Loucy (cell line): ENCODE measurements at regions not wholly inside any gene's neighbourhood (a gene's known extent, or its start where the extent isn't known, plus 50 kb on each side); places are given as distances from the start of the nearest gene placed in this dataset.

ENCODE experiments used
- H2AFZ ChIP-seq: fragments of 200-600 bp; sonication (generic); 2 replicates; pipeline ENCODE4 v1.6.0; 2016; ENCODE audit warnings: antibody characterized with exemption, mild to moderate bottlenecking, low read length, moderate library complexity
- H3F3A ChIP-seq: fragments of 200-600 bp; 2 replicates; pipeline ENCODE4 v1.6.0; 2016; ENCODE audit warnings: antibody characterized with exemption, low read depth, mild to moderate bottlenecking
- H3K27me3 ChIP-seq: fragments of 200-600 bp; sonication (generic); 2 replicates; pipeline ENCODE4 v1.6.1; 2014; ENCODE audit warnings: low read length, mild to moderate bottlenecking; ENCODE audit not compliant: insufficient read depth, poor library complexity, severe bottlenecking
- H3K36me3 ChIP-seq: fragments of 200-600 bp; sonication (generic); 2 replicates; pipeline ENCODE4 v1.6.1; 2016; ENCODE audit warnings: low read length; ENCODE audit not compliant: insufficient read depth
- H3K4me1 ChIP-seq: fragments of 200-600 bp; sonication (generic); 2 replicates; pipeline ENCODE4 v1.5.1; 2014; ENCODE audit warnings: low read length, mild to moderate bottlenecking; ENCODE audit not compliant: insufficient read depth, poor library complexity, severe bottlenecking
- H3K4me2 ChIP-seq: fragments of 200-600 bp; sonication (generic); 2 replicates; pipeline ENCODE4 v1.6.0; 2014; ENCODE audit warnings: antibody characterized with exemption, low read length, low read depth, mild to moderate bottlenecking; ENCODE audit not compliant: poor library complexity, severe bottlenecking
- H3K4me3 ChIP-seq: fragments of 200-600 bp; sonication (generic); 2 replicates; pipeline ENCODE4 v1.5.1; 2014; ENCODE audit warnings: low read length, mild to moderate bottlenecking, mixed read lengths; ENCODE audit not compliant: poor library complexity, severe bottlenecking
- H3K79me2 ChIP-seq: fragments of 200-600 bp; sonication (generic); 2 replicates; pipeline ENCODE4 v1.6.1; 2014; ENCODE audit warnings: low read length; ENCODE audit not compliant: insufficient read depth
- H3K9ac ChIP-seq: fragments of 200-600 bp; sonication (generic); 2 replicates; pipeline ENCODE4 v1.6.0; 2014; ENCODE audit warnings: mild to moderate bottlenecking, low read depth, low read length, moderate library complexity; ENCODE audit not compliant: poor library complexity, severe bottlenecking
- H3K9me2 ChIP-seq: fragments of 200-600 bp; sonication (generic); replicated peaks from 2 replicates; pipeline ENCODE4 v1.6.1; 2016; ENCODE audit warnings: low read depth, low read length, mixed read lengths
- H3K9me3 ChIP-seq: fragments of 200-600 bp; sonication (generic); 2 replicates; pipeline ENCODE4 v1.6.1; 2014; ENCODE audit warnings: mild to moderate bottlenecking, antibody characterized with exemption, low read length, low read depth; ENCODE audit not compliant: insufficient read depth
- H4K20me1 ChIP-seq: fragments of 200-600 bp; sonication (generic); 2 replicates; pipeline ENCODE4 v1.6.0; 2014; ENCODE audit warnings: antibody characterized with exemption, low read length, mild to moderate bottlenecking; ENCODE audit not compliant: insufficient read depth, poor library complexity, severe bottlenecking
- EZH2phosphoT487 ChIP-seq: fragments of 200-600 bp; IDR thresholded peaks from 2 replicates; pipeline ENCODE4 v1.6.1; 2018; ENCODE audit warnings: antibody characterized with exemption, mild to moderate bottlenecking, moderate library complexity, borderline replicate concordance
- TF ChIP-seq, protein P1 (sequence below): fragments of 200-600 bp; sonication (generic); conservative IDR thresholded peaks from 2 replicates; pipeline ENCODE4 v1.5.1; 2014; ENCODE audit warnings: mild to moderate bottlenecking, antibody characterized with exemption, low read length

DNA sequence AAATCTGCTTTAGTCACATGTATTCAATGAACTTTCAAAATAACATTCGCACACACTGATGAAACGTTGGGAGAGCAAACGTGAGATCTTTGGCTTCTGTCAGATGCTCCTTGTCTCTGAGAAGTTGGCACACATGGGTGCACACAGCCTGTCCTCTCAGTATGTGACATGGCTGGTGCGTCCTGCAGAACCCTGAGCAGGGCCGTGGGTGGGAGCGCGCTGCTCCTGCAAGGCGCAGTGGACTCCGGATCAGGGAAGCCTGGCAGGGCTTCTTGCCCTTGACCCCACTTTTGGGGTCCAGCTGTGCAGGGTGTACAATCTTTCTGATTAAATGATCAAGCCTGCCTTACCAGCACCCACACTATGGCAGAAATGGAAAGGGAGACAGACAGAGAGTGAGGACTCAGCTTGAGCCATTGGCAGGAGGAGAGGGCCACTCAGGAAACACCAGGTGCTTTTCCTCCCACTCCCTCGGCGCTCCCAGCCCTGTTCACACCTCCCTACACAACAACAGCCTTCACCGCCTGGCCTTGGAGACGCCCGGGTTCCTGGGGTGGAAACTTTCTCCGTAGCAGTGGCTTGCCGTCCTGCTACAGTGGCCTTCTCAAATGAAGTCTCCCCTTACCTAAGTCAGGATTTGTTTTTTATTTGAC lies 108.4 kb upstream of the SNTG2 start:
- Histone ChIP-seq H2AFZ (no peak overlapping the region), H3K4me2 (no peak overlapping the region), H3K79me2 (no peaks in the 10 kb centered on the region), H3K27me3 (no peaks in the 10 kb centered on the region), H4K20me1 (no peaks in the 10 kb centered on the region), H3K9me3 (no peaks in the 10 kb centered on the region), H3K36me3 (no peaks in the 10 kb centered on the region), H3K9me2 (no peaks in the 10 kb centered on the region), H3K4me1 (no peaks in the 10 kb centered on the region), H3F3A (no peaks in the 10 kb centered on the region), H3K4me3 (no peak overlapping the region), H3K9ac (no peak overlapping the region)
- TF ChIP-seq, protein P1, sequence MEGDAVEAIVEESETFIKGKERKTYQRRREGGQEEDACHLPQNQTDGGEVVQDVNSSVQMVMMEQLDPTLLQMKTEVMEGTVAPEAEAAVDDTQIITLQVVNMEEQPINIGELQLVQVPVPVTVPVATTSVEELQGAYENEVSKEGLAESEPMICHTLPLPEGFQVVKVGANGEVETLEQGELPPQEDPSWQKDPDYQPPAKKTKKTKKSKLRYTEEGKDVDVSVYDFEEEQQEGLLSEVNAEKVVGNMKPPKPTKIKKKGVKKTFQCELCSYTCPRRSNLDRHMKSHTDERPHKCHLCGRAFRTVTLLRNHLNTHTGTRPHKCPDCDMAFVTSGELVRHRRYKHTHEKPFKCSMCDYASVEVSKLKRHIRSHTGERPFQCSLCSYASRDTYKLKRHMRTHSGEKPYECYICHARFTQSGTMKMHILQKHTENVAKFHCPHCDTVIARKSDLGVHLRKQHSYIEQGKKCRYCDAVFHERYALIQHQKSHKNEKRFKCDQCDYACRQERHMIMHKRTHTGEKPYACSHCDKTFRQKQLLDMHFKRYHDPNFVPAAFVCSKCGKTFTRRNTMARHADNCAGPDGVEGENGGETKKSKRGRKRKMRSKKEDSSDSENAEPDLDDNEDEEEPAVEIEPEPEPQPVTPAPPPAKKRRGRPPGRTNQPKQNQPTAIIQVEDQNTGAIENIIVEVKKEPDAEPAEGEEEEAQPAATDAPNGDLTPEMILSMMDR = no peak
- no peak for TF ChIP-seq EZH2phosphoT487

DNA sequence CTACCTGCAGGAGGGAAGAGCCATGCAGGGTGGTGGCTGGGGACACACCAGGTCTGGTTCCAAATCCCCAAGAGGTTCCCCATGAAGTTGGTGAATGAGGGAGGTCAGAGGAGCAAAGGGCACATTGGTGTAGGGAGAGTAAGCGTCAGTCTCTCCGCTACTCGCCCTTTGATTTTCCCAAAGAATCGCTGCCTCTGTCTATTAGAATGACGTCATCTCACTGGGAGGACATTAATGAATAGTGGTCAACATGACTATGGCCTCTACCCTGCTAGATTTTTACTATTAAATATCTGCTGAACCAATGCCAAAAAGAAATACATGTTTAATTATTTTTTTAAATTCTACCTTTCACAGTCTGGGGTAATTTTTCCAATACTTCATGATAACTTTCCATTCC lies 109.6 kb upstream of the SNTG2 start:
- Histone ChIP-seq H2AFZ (no peak overlapping the region), H4K20me1 (no peaks in the 10 kb centered on the region), H3K9me2 (no peaks in the 10 kb centered on the region), H3K79me2 (no peaks in the 10 kb centered on the region), H3F3A (no peaks in the 10 kb centered on the region), H3K4me1 (no peaks in the 10 kb centered on the region), H3K36me3 (no peaks in the 10 kb centered on the region), H3K9ac (no peak overlapping the region), H3K9me3 (no peaks in the 10 kb centered on the region), H3K4me3 (no peak overlapping the region), H3K27me3 (no peaks in the 10 kb centered on the region), H3K4me2 (no peak overlapping the region)
- TF ChIP-seq, protein P1 = no peak
- TF ChIP-seq EZH2phosphoT487 = no peak

DNA sequence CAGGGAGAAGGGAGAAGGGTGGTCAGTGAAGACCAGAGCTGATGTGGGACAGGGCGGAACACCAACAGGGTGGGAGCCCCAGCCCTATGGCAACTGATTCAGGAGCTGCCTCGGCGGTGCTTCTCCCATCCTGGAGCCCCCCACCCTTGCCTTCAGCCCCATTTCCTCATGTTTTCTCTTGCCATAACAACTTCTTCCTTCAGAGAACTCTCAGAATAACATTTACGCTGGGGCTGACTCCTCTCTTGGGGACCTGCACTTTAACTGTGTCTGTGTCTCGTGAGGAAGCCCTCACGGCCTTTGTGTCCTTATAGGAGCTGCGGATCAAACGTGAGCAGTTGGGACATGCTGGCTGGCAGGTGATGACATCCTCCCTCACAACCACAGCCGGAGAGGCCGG lies 116.4 kb upstream of the SNTG2 start:
- TF ChIP-seq, protein P1 = no peak
- no peak for TF ChIP-seq EZH2phosphoT487
- Histone ChIP-seq H4K20me1 (no peaks in the 10 kb centered on the region), H3K79me2 (no peaks in the 10 kb centered on the region), H3F3A (no peaks in the 10 kb centered on the region), H2AFZ (no peak overlapping the region), H3K4me2 (no peak overlapping the region), H3K9ac (no peak overlapping the region), H3K4me3 (no peak overlapping the region), H3K9me2 (no peaks in the 10 kb centered on the region), H3K4me1 (no peaks in the 10 kb centered on the region), H3K36me3 (no peaks in the 10 kb centered on the region), H3K27me3 (no peaks in the 10 kb centered on the region), H3K9me3 (no peaks in the 10 kb centered on the region)
